H1 (cell line): ENCODE measurements at regions not wholly inside any gene's neighbourhood (a gene's known extent, or its start where the extent isn't known, plus 50 kb on each side); places are given as distances from the start of the nearest gene placed in this dataset.

ENCODE experiments used
- CBX5 ChIP-seq: fragments of 300-800, 300-1000 bp; sonication (generic); IDR thresholded peaks from 2 replicates; pipeline ENCODE4 v1.7.1; 2016; ENCODE audit warnings: antibody characterized with exemption, low read length, low read depth
- SRF ChIP-seq: IDR thresholded peaks from 2 replicates; pipeline ENCODE4 v1.6.1; 2011; ENCODE audit warnings: mild to moderate bottlenecking, low read depth, low read length, moderate library complexity
- TCF12 ChIP-seq: IDR thresholded peaks from 2 replicates; pipeline ENCODE4 v1.6.1; 2011; ENCODE audit warnings: low read depth, mild to moderate bottlenecking, low read length

- no peak for TF ChIP-seq SRF
- no peak for TF ChIP-seq TCF12
- no peak for TF ChIP-seq CBX5
Observed at GRCh38 chr2:180449171-180449915, 442.2 kb upstream of the CWC22 start (continued).
